AG09309 (cell line): ENCODE measurements at regions not wholly inside any gene's neighbourhood (a gene's known extent, or its start where the extent isn't known, plus 50 kb on each side); places are given as distances from the start of the nearest gene placed in this dataset.

Experiments used
- DNase-seq: peaks from one replicate; pipeline ENCODE4 v3.0.0-alpha.2; 2010; ENCODE audit warnings: low read depth
- H3K4me3 ChIP-seq: 2 replicates; pipeline ENCODE4 v1.5.1; 2011; ENCODE audit warnings: mild to moderate bottlenecking, low read depth, low read length, moderate library complexity; ENCODE audit not compliant: control insufficient read depth
- CTCF ChIP-seq: IDR thresholded peaks from 2 replicates; pipeline ENCODE4 v1.5.1; 2011; ENCODE audit warnings: mild to moderate bottlenecking, low read depth, low read length, inconsistent platforms; ENCODE audit not compliant: insufficient read depth, control insufficient read depth; ENCODE audit errors: missing control alignments

GRCh38 chr4:100581337-100581736 is 63.5 kb upstream of the EMCN start:
- TF ChIP-seq CTCF, result no peak
- H3K4me3 ChIP-seq, result no peak overlapping the region
- no peak for DNase-seq

- TF ChIP-seq CTCF, result no peak
- no peak for DNase-seq
- no peak overlapping the region for H3K4me3 ChIP-seq
These were observed 58.7 kb upstream of the EMCN start for GRCh38 chr4:100576570-100576969.

- H3K4me3 ChIP-seq, result no peak overlapping the region
- TF ChIP-seq CTCF, result no peak
- no peak for DNase-seq
These were observed 56.8 kb upstream of the EMCN start for GRCh38 chr4:100574607-100575006.

- no peak overlapping the region for H3K4me3 ChIP-seq
- DNase-seq, result no peak
- TF ChIP-seq CTCF, result no peak
These were observed 51.4 kb upstream of the EMCN start for GRCh38 chr4:100569196-100569595.
